Body of pancreas (tissue), 4 donors: ENCODE measurements at regions not wholly inside any gene's neighbourhood (a gene's known extent, or its start where the extent isn't known, plus 50 kb on each side); places are given as distances from the start of the nearest gene placed in this dataset.

ENCODE experiments used
- ATAC-seq: fragments of 150-250 bp; one replicate; pipeline ENCODE4 v1.9.1; 2016
- DNase-seq, 4 donors: peaks; one replicate each; pipeline ENCODE4 v3.0.0-alpha.2; 2019
- H3K27ac ChIP-seq, 4 donors: fragments of 200-600 bp; sonication (generic); 1 replicate in 3 of 4; 2 replicates in 1 of 4; pipeline versions ENCODE4 v1.5.1 to v1.6.1; 2016 to 2019; ENCODE audit warnings: mild to moderate bottlenecking in 1 of 4, mixed read lengths in 1 of 4, moderate library complexity in 1 of 4
- H3K27me3 ChIP-seq, 2 donors: fragments of 200-600 bp; sonication (generic); one replicate each; pipeline ENCODE4 v1.6.0; 2016; ENCODE audit warnings: mild to moderate bottlenecking in 1 of 2
- H3K36me3 ChIP-seq, 2 donors: fragments of 200-600 bp; sonication (generic); replicated peaks in 1 of 2; 2 replicates each; pipeline ENCODE4 v1.5.1; 2016; ENCODE audit warnings: low read depth in 2 of 2; ENCODE audit not compliant: insufficient read depth in 1 of 2
- H3K4me1 ChIP-seq: fragments of 200-600 bp; sonication (generic); one replicate; pipeline ENCODE4 v1.6.0; 2016
- H3K4me3 ChIP-seq, 2 donors: fragments of 200-600 bp; sonication (generic); 1 replicate in 1 of 2; 2 replicates in 1 of 2; pipeline ENCODE4 v1.5.1; 2016 to 2019
- H3K9me3 ChIP-seq, 3 donors: fragments of 200-600 bp; sonication (generic); 1 replicate in 2 of 3; 2 replicates in 1 of 3; pipeline ENCODE4 v1.5.1; 2016
- POLR2A ChIP-seq, 3 donors: fragments of 450-650 bp; IDR thresholded peaks; one replicate each; pipeline ENCODE4 v1.6.1; 2016; ENCODE audit warnings: antibody characterized with exemption in 3 of 3, mild to moderate bottlenecking in 2 of 3
- WGBS, 2 donors: methylation state at CpG; one replicate each; pipeline ENCODE4 v1.1.5; 2017; 5-methylcytosine and 5-hydroxymethylcytosine counted together
- intact Hi-C: fragments of 100-400 bp; cut with DNase I; formaldehyde crosslinking; loops from one replicate; pipeline ENCODE4 v1.15.1; 2023
- TF ChIP-seq, protein P1 (sequence below), 7 experiments: fragments of 450-650 bp in 4 of 7; fragments of 200-600 bp in 3 of 7; sonication (generic) in 3 of 7; IDR thresholded peaks; one replicate each; pipeline ENCODE4 v1.5.1; 2016 to 2019; ENCODE audit warnings: antibody characterized with exemption in 7 of 7

DNA sequence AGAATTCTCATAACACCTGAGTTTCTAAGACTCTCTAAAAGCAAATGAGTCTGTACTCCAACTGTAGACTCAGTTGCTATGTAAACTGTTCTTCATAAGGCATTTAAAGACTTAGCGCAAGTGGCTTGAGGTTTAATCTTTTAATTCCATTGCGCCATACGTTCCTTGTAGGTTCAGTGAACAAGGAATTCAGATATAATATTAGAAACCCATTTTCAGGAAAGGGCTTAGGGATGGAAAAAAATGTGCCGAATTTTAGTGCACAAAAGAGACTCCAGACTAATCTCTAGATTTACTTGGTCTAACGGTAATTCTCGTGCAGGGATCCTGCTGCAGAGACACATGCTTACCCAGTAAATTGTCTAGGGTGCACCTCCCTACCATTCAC is 268.9 kb upstream of the TANK start:
- no peak overlapping the region for H3K27ac ChIP-seq
- H3K4me1 ChIP-seq = no peaks in the 10 kb centered on the region
- H3K9me3 ChIP-seq = no peaks in the 10 kb centered on the region
- WGBS, 2 donors = 91 to 94% methylated on average over 6 of the region's 6 CpGs
- no peak for DNase-seq
- intact Hi-C loops = no loop called here
- TF ChIP-seq, protein P1, sequence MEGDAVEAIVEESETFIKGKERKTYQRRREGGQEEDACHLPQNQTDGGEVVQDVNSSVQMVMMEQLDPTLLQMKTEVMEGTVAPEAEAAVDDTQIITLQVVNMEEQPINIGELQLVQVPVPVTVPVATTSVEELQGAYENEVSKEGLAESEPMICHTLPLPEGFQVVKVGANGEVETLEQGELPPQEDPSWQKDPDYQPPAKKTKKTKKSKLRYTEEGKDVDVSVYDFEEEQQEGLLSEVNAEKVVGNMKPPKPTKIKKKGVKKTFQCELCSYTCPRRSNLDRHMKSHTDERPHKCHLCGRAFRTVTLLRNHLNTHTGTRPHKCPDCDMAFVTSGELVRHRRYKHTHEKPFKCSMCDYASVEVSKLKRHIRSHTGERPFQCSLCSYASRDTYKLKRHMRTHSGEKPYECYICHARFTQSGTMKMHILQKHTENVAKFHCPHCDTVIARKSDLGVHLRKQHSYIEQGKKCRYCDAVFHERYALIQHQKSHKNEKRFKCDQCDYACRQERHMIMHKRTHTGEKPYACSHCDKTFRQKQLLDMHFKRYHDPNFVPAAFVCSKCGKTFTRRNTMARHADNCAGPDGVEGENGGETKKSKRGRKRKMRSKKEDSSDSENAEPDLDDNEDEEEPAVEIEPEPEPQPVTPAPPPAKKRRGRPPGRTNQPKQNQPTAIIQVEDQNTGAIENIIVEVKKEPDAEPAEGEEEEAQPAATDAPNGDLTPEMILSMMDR (IDR thresholded peaks at IDR 0.05) = no peak
- TF ChIP-seq POLR2A (IDR thresholded peaks at IDR 0.05) = no peak
- ATAC-seq = no peak
- H3K4me3 ChIP-seq = no peak overlapping the region
- no peaks in the 10 kb centered on the region for H3K27me3 ChIP-seq
- no peaks in the 10 kb centered on the region for H3K36me3 ChIP-seq

DNA sequence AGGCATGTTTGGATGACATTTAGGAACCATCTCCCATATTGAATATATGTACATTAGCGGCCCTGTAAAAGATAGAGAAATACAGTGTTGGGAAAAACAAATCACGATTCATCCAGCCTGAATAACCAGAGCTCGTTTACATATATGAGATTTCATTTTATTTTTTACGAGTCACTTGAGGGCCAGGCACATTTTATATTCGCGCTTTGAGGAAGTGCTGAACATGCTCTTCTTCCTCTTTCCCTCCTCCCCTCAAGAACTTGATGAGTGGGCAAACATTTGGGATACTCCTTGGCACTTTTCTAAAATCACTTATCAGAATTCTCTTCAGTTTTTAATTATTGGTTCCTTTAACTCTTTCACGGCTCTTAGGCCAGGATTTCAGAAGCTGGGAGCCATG is 268.0 kb upstream of the TANK start:
- no peak for TF ChIP-seq POLR2A (IDR thresholded peaks at IDR 0.05)
- TF ChIP-seq, protein P1 (IDR thresholded peaks at IDR 0.05) = no peak
- no peak for DNase-seq

GRCh38 chr2:160893581-160893980 is 266.6 kb upstream of the TANK start:
- no peak overlapping the region for H3K4me3 ChIP-seq
- no peak for ATAC-seq
- intact Hi-C loops = no loop called here
- H3K27ac ChIP-seq = no peak overlapping the region
- no peaks in the 10 kb centered on the region for H3K4me1 ChIP-seq
- H3K9me3 ChIP-seq = no peaks in the 10 kb centered on the region
- H3K27me3 ChIP-seq = no peaks in the 10 kb centered on the region
- TF ChIP-seq, protein P1 (IDR thresholded peaks at IDR 0.05) = no peak
- TF ChIP-seq POLR2A (IDR thresholded peaks at IDR 0.05) = no peak
- H3K36me3 ChIP-seq = no peaks in the 10 kb centered on the region
- DNase-seq = no peak
- 69 to 89% methylated on average over 8 of the region's 8 CpGs for WGBS, 2 donors

More for the DNA sequence above, 268.0 kb upstream of the TANK start:
- 78 to 85% methylated on average over 7 of the region's 7 CpGs for WGBS, 2 donors
- no peak overlapping the region for H3K27ac ChIP-seq
- H3K9me3 ChIP-seq = no peaks in the 10 kb centered on the region
- H3K27me3 ChIP-seq = no peaks in the 10 kb centered on the region
- H3K36me3 ChIP-seq = no peaks in the 10 kb centered on the region
- intact Hi-C loops = no loop called here
- H3K4me1 ChIP-seq = no peaks in the 10 kb centered on the region
- ATAC-seq = no peak
- no peak overlapping the region for H3K4me3 ChIP-seq

- no peaks in the 10 kb centered on the region for H3K36me3 ChIP-seq
- no peak overlapping the region for H3K27ac ChIP-seq
- H3K4me3 ChIP-seq = no peak overlapping the region
- TF ChIP-seq POLR2A (IDR thresholded peaks at IDR 0.05) = no peak
- TF ChIP-seq, protein P1 (IDR thresholded peaks at IDR 0.05) = no peak
- intact Hi-C loops = no loop called here
- H3K9me3 ChIP-seq = no peaks in the 10 kb centered on the region
- ATAC-seq (no peak), DNase-seq (no peak)
- H3K4me1 ChIP-seq = no peaks in the 10 kb centered on the region
- WGBS, 2 donors = 58 to 67% methylated on average over 6 of the region's 6 CpGs
- H3K27me3 ChIP-seq = no peaks in the 10 kb centered on the region
Observed at GRCh38 chr2:160898581-160899307, 261.5 kb upstream of the TANK start.

- intact Hi-C loops = no loop called here
- H3K9me3 ChIP-seq = no peaks in the 10 kb centered on the region
- WGBS, 2 donors = 62% methylated on average over 4 of the region's 4 CpGs
Observed at GRCh38 chr2:160901613-160902012, 258.6 kb upstream of the TANK start.

More at GRCh38 chr2:160901613-160902012, 258.6 kb upstream of the TANK start:
- Histone ChIP-seq H3K4me1 (no peaks in the 10 kb centered on the region), H3K36me3 (no peaks in the 10 kb centered on the region), H3K27ac (no peak overlapping the region), H3K27me3 (no peaks in the 10 kb centered on the region), H3K4me3 (no peak overlapping the region)
- ATAC-seq = no peak
- no peak for TF ChIP-seq POLR2A (IDR thresholded peaks at IDR 0.05)
- TF ChIP-seq, protein P1 (IDR thresholded peaks at IDR 0.05) = no peak
- no peak for DNase-seq
